ENCODE measurements at regions not wholly inside any gene's neighbourhood (a gene's known extent, or its start where the extent isn't known, plus 50 kb on each side); places are given as distances from the start of the nearest gene placed in this dataset.

DNA sequence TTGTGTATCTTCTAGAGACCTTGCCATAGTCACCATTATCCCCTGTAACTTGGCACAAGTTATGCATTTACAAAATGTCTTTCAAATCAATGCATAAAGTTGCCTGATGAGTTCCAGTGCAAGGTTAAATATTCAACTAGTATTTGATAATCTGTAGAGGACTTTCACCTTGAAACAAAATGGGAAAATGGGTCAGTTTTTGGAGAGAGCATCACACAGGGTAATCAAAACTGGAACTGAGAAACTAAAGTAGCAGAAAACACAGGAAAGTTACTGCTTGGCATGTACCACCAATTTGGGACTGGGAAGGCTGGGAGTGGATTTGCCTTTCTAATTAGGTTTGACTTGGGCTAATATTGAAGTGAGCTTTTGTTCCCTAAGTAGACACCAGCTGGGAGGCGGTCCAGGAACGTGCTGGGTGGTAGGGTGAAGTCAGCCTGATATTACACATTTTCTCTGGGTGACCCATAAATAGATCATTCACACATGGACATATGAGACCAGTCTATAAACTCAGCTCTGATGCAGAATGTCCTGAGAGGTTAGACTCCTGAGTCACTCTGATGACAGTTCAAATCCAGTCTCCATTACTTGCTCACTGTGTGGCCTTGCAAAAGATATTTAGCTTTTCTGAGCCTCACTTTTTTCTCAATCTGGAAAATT lies 152.3 kb downstream of the PCTP start:
- CTCF ChIA-PET: no interaction called here
- WGBS (ENCODE audit: insufficient coverage): 100% methylated on average over 1 of the region's 2 CpGs
- Histone ChIP-seq H3K27me3 (replicated peaks in 2 of 5; ENCODE audit: control insufficient read depth in 4 of 5, insufficient read depth in 5 of 5, low read length in 4 of 5) (no peaks in the 10 kb centered on the region), H3K9me3 (ENCODE audit: control extremely low read depth in 1 of 5, control insufficient read depth in 4 of 5, insufficient read depth in 2 of 5, low read depth in 1 of 5, low read length in 4 of 5) (no peaks in the 10 kb centered on the region), H3K4me3 (ENCODE audit: control insufficient read depth in 1 of 7, extremely low read depth in 1 of 7, insufficient read depth in 4 of 7, low read depth in 2 of 7, low read length in 6 of 7) (no peak overlapping the region), H3K27ac (ENCODE audit: insufficient read depth in 1 of 2, low read depth in 1 of 2, low read length in 2 of 2, poor library complexity in 1 of 2, severe bottlenecking in 2 of 2) (no peak overlapping the region), H3K4me1 (ENCODE audit: control extremely low read depth in 1 of 4, control insufficient read depth in 4 of 4, insufficient read depth in 4 of 4, low read length in 3 of 4) (no peaks in the 10 kb centered on the region), H3K36me3 (ENCODE audit: control insufficient read depth in 4 of 4, insufficient read depth in 4 of 4, low read length in 3 of 4) (no peaks in the 10 kb centered on the region)
- no peak for DNase-seq
- POLR2A ChIA-PET: interaction anchor here (0.6 kb wide), 1 partner anchor 79 kb away, joined by 3 read pairs; no protein-coding TSS in a partner anchor

DNA sequence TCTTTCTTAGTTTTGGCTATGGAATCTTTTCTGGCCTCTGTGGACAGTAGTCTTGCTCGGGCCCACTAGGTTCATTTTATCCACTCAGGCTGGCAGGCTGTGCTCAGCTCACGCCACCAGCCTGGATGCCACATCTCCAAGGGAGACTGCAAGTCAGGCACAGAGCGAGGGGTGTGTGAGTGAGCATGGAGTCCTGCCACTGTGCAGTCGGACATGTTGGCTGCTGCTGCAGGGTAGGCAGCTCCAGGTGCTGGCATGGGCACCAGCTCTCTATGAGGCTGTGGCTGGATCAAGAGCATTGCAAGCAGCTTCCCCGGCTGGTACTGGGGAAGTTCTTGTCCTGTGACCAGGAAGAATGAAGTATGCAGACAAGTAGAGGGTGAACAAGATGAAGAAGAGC lies 158.9 kb downstream of the PCTP start:
- 98% methylated on average over 5 of the region's 5 CpGs for WGBS (ENCODE audit: insufficient coverage)
- ChIA-PET POLR2A (no interaction called here), CTCF (no interaction called here)
- Histone ChIP-seq H3K27me3 (replicated peaks in 2 of 5; ENCODE audit: control insufficient read depth in 4 of 5, insufficient read depth in 5 of 5, low read length in 4 of 5) (peaks cover 0 to 2% (median 0%) of the 10 kb centered on the region in 5 experiments), H3K4me3 (ENCODE audit: control insufficient read depth in 1 of 7, extremely low read depth in 1 of 7, insufficient read depth in 4 of 7, low read depth in 2 of 7, low read length in 6 of 7) (no peak overlapping the region), H3K36me3 (ENCODE audit: control insufficient read depth in 4 of 4, insufficient read depth in 4 of 4, low read length in 3 of 4) (no peaks in the 10 kb centered on the region), H3K9me3 (ENCODE audit: control extremely low read depth in 1 of 5, control insufficient read depth in 4 of 5, insufficient read depth in 2 of 5, low read depth in 1 of 5, low read length in 4 of 5) (peaks cover 0 to 8% (median 0%) of the 10 kb centered on the region in 5 experiments), H3K27ac (ENCODE audit: insufficient read depth in 1 of 2, low read depth in 1 of 2, low read length in 2 of 2, poor library complexity in 1 of 2, severe bottlenecking in 2 of 2) (no peak overlapping the region), H3K4me1 (ENCODE audit: control extremely low read depth in 1 of 4, control insufficient read depth in 4 of 4, insufficient read depth in 4 of 4, low read length in 3 of 4) (no peaks in the 10 kb centered on the region)
- no peak for DNase-seq

DNA sequence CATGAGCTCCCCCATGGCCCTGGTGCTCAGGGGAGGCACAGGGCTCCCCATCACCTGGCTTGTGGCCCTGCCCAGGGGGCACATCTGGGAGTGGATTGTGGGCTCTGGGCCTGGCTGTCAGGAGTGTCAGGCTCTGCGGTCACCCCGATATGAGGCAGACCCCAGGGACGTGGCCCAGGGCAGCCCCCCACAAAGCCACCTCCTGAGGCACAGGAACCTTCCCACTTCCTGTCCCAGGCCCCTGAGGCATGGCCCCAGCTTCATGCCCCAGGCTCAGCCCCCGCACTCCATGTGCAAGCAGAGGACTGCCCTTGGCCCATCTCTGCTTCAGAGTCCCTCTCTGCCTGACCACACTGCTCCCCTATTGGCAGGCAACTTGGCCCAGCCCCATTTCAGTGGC lies 160.3 kb downstream of the PCTP start:
- ChIA-PET POLR2A (no interaction called here), CTCF (no interaction called here)
- H3K9me3 ChIP-seq (ENCODE audit: control extremely low read depth in 1 of 5, control insufficient read depth in 4 of 5, insufficient read depth in 2 of 5, low read depth in 1 of 5, low read length in 4 of 5): peaks cover 0 to 8% (median 0%) of the 10 kb centered on the region in 5 experiments
- no peak overlapping the region for H3K27ac ChIP-seq (ENCODE audit: insufficient read depth in 1 of 2, low read depth in 1 of 2, low read length in 2 of 2, poor library complexity in 1 of 2, severe bottlenecking in 2 of 2)
- no peaks in the 10 kb centered on the region for H3K36me3 ChIP-seq (ENCODE audit: control insufficient read depth in 4 of 4, insufficient read depth in 4 of 4, low read length in 3 of 4)
- 96% methylated on average over 4 of the region's 4 CpGs for WGBS (ENCODE audit: insufficient coverage)
- peaks cover 0 to 2% (median 0%) of the 10 kb centered on the region in 5 experiments for H3K27me3 ChIP-seq (replicated peaks in 2 of 5; ENCODE audit: control insufficient read depth in 4 of 5, insufficient read depth in 5 of 5, low read length in 4 of 5)
- H3K4me3 ChIP-seq (ENCODE audit: control insufficient read depth in 1 of 7, extremely low read depth in 1 of 7, insufficient read depth in 4 of 7, low read depth in 2 of 7, low read length in 6 of 7): no peak overlapping the region
- H3K4me1 ChIP-seq (ENCODE audit: control extremely low read depth in 1 of 4, control insufficient read depth in 4 of 4, insufficient read depth in 4 of 4, low read length in 3 of 4): no peaks in the 10 kb centered on the region
- DNase-seq: no peak

DNA sequence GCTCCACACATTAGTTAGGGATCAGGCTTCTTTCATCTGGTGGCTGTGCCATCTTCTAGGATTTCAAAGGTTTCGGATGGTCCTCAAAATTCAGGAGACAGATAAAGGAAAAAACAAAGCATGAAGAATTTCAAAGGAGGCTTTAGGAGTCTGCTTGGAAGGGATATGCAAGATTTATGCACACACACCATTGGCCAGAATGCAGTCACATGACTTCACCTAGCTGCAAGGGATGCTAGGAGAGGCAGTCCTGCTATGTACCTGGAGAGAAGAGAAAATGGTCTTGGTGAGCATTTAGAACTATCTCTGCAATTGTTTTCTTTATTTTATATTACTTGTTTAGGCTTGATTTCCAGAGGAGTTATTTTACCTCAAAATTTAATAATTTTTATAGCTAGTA lies 174.6 kb downstream of the PCTP start:
- no peaks in the 10 kb centered on the region for H3K4me1 ChIP-seq (ENCODE audit: control extremely low read depth in 1 of 4, control insufficient read depth in 4 of 4, insufficient read depth in 4 of 4, low read length in 3 of 4)
- ChIA-PET CTCF (no interaction called here), POLR2A (no interaction called here)
- H3K4me3 ChIP-seq (ENCODE audit: control insufficient read depth in 1 of 7, extremely low read depth in 1 of 7, insufficient read depth in 4 of 7, low read depth in 2 of 7, low read length in 6 of 7): no peak overlapping the region
- 100% methylated on average over 1 of the region's 1 CpG for WGBS (ENCODE audit: insufficient coverage)
- no peak overlapping the region for H3K27ac ChIP-seq (ENCODE audit: insufficient read depth in 1 of 2, low read depth in 1 of 2, low read length in 2 of 2, poor library complexity in 1 of 2, severe bottlenecking in 2 of 2)
- H3K9me3 ChIP-seq (ENCODE audit: control extremely low read depth in 1 of 5, control insufficient read depth in 4 of 5, insufficient read depth in 2 of 5, low read depth in 1 of 5, low read length in 4 of 5): peaks cover 0 to 9% (median 0%) of the 10 kb centered on the region in 5 experiments
- no peak for DNase-seq
- H3K27me3 ChIP-seq (replicated peaks in 2 of 5; ENCODE audit: control insufficient read depth in 4 of 5, insufficient read depth in 5 of 5, low read length in 4 of 5): peaks cover 0 to under 1% (median 0%) of the 10 kb centered on the region in 5 experiments
- no peaks in the 10 kb centered on the region for H3K36me3 ChIP-seq (ENCODE audit: control insufficient read depth in 4 of 4, insufficient read depth in 4 of 4, low read length in 3 of 4)

DNA sequence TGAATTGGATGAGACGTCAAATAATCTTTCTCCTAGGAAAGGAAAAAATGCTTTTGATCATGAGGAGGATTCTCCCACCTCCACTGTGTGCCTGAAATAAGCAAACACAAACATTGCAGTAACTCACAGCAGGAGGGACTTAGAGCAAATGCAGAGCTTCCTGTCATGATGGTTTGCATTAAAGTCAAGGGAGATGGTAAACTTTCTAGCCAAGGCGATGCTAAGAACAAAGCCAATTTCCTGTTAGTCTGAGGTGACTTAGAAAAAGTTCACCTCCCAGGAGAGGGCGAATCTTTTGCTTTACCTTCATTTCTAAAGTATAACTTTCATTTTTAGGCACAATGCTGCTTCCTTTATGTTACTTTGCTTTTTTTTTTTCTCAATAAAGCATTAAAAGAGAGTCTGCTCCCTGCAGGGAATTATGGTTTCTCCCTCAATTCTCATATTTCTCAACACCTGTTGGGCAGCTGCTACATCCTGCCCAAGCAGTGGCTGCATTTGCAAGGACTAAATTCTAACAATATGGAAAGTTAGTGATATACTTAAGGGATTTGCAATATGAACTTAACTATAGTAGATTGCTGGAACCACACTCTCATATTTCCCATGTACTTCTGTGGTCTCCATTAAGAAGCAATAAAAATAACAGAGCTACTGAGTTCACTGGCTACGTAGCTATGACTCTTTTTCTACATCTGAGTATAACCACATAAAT lies 175.6 kb downstream of the PCTP start:
- Histone ChIP-seq H3K36me3 (ENCODE audit: control insufficient read depth in 4 of 4, insufficient read depth in 4 of 4, low read length in 3 of 4) (no peaks in the 10 kb centered on the region), H3K27me3 (replicated peaks in 2 of 5; ENCODE audit: control insufficient read depth in 4 of 5, insufficient read depth in 5 of 5, low read length in 4 of 5) (no peaks in the 10 kb centered on the region), H3K4me3 (ENCODE audit: control insufficient read depth in 1 of 7, extremely low read depth in 1 of 7, insufficient read depth in 4 of 7, low read depth in 2 of 7, low read length in 6 of 7) (no peak overlapping the region), H3K9me3 (ENCODE audit: control extremely low read depth in 1 of 5, control insufficient read depth in 4 of 5, insufficient read depth in 2 of 5, low read depth in 1 of 5, low read length in 4 of 5) (peaks cover 0 to 9% (median 0%) of the 10 kb centered on the region in 5 experiments), H3K4me1 (ENCODE audit: control extremely low read depth in 1 of 4, control insufficient read depth in 4 of 4, insufficient read depth in 4 of 4, low read length in 3 of 4) (no peaks in the 10 kb centered on the region), H3K27ac (ENCODE audit: insufficient read depth in 1 of 2, low read depth in 1 of 2, low read length in 2 of 2, poor library complexity in 1 of 2, severe bottlenecking in 2 of 2) (no peak overlapping the region)
- POLR2A ChIA-PET: no interaction called here
- no peak for DNase-seq
- 86% methylated on average over 4 of the region's 4 CpGs for WGBS (ENCODE audit: insufficient coverage)
- CTCF ChIA-PET: no interaction called here

DNA sequence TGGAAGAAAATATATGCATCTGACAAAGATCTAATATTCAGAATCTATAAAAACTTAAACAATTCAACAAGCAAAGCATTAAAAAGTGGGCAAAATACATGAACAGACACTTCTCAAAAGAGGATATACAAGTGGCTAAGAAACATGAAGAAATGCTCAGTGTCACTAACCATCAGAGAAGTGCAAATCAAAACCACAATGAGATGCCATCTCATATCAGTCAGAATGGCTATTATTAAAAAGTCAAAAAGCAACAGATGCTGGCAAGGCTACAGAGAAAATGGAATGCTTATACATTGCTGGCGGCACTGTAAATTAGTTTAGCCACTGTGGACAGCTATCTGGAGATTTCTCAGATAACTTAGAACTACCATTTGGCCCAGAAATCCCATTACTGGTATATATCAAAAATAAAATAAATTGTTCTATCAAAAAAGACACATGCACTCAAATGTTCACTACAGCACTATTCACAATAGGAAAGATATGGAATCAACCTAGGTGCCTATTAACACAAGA lies 179.5 kb downstream of the PCTP start:
- no peak for DNase-seq
- WGBS (ENCODE audit: insufficient coverage): 100% methylated on average over 1 of the region's 1 CpG
- CTCF ChIA-PET: no interaction called here
- H3K4me3 ChIP-seq (ENCODE audit: control insufficient read depth in 1 of 7, extremely low read depth in 1 of 7, insufficient read depth in 4 of 7, low read depth in 2 of 7, low read length in 6 of 7): no peak overlapping the region
- no peaks in the 10 kb centered on the region for H3K4me1 ChIP-seq (ENCODE audit: control extremely low read depth in 1 of 4, control insufficient read depth in 4 of 4, insufficient read depth in 4 of 4, low read length in 3 of 4)
- no peaks in the 10 kb centered on the region for H3K36me3 ChIP-seq (ENCODE audit: control insufficient read depth in 4 of 4, insufficient read depth in 4 of 4, low read length in 3 of 4)
- POLR2A ChIA-PET: no interaction called here
- H3K27me3 ChIP-seq (replicated peaks in 2 of 5; ENCODE audit: control insufficient read depth in 4 of 5, insufficient read depth in 5 of 5, low read length in 4 of 5): no peaks in the 10 kb centered on the region
- peaks cover 0 to 8% (median 0%) of the 10 kb centered on the region in 5 experiments for H3K9me3 ChIP-seq (ENCODE audit: control extremely low read depth in 1 of 5, control insufficient read depth in 4 of 5, insufficient read depth in 2 of 5, low read depth in 1 of 5, low read length in 4 of 5)
- no peak overlapping the region for H3K27ac ChIP-seq (ENCODE audit: insufficient read depth in 1 of 2, low read depth in 1 of 2, low read length in 2 of 2, poor library complexity in 1 of 2, severe bottlenecking in 2 of 2)

DNA sequence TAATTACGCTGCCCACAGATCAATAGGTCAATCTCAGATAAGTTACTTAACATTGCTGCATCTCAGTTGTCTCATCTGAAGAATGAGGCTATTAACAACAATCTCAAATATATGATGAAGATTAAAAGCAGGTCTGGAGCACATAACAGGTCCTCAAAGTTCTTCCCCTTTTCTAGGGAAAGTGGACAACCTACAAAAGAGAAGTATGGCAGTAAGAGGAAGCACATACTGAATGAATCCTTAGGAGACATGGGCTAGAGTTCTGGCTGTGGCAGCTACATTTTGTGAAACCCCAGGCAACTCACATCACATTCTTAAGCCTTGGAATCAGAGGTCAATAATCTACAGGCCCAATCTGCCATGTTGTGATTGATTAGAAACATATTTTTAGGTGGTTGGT lies 180.6 kb downstream of the PCTP start:
- CTCF ChIA-PET: no interaction called here
- Histone ChIP-seq H3K27me3 (replicated peaks in 2 of 5; ENCODE audit: control insufficient read depth in 4 of 5, insufficient read depth in 5 of 5, low read length in 4 of 5) (no peaks in the 10 kb centered on the region), H3K36me3 (ENCODE audit: control insufficient read depth in 4 of 4, insufficient read depth in 4 of 4, low read length in 3 of 4) (no peaks in the 10 kb centered on the region), H3K4me3 (ENCODE audit: control insufficient read depth in 1 of 7, extremely low read depth in 1 of 7, insufficient read depth in 4 of 7, low read depth in 2 of 7, low read length in 6 of 7) (no peak overlapping the region), H3K4me1 (ENCODE audit: control extremely low read depth in 1 of 4, control insufficient read depth in 4 of 4, insufficient read depth in 4 of 4, low read length in 3 of 4) (no peaks in the 10 kb centered on the region), H3K27ac (ENCODE audit: insufficient read depth in 1 of 2, low read depth in 1 of 2, low read length in 2 of 2, poor library complexity in 1 of 2, severe bottlenecking in 2 of 2) (no peak overlapping the region), H3K9me3 (ENCODE audit: control extremely low read depth in 1 of 5, control insufficient read depth in 4 of 5, insufficient read depth in 2 of 5, low read depth in 1 of 5, low read length in 4 of 5) (peaks cover 0 to 3% (median 0%) of the 10 kb centered on the region in 5 experiments)
- POLR2A ChIA-PET: no interaction called here
- DNase-seq: peak in 2 of 3 donors; percentile 17 to 35
- WGBS (ENCODE audit: insufficient coverage): no CpG with 5 or more reads among the region's 1 CpG
